ENCODE measurements at regions not wholly inside any gene's neighbourhood (a gene's known extent, or its start where the extent isn't known, plus 50 kb on each side); places are given as distances from the start of the nearest gene placed in this dataset.
A peak's percentile ranks its signal among the peaks of the same experiment; 100 is the strongest.
"Not testable (repeated sequence)": the region's sequence is repeated elsewhere in the genome, so short reads cannot be mapped to it uniquely, and the experiment has no call there.

GRCh38 chr3:177262396-177262795 lies 65.1 kb upstream of the TBL1XR1 start:
- TF ChIP-seq CTCF (IDR thresholded peaks at IDR 0.05) (no peak), POLR2A (IDR thresholded peaks at IDR 0.05) (no peak)

GRCh38 chr3:177263615-177264368 lies 66.5 kb upstream of the TBL1XR1 start:
- Histone ChIP-seq H3K27ac (peak overlapping the region; percentile 25 to 42 (median 35)), H3K9me3 (no peaks in the 10 kb centered on the region), H3K4me1 (peaks cover 0 to 14% of the 10 kb centered on the region in 2 donors), H3K36me3 (no peaks in the 10 kb centered on the region), H3K27me3 (no peaks in the 10 kb centered on the region), H3K4me3 (replicated peaks in 1 of 3) (no peak overlapping the region)
- no peak for DNase-seq
- TF ChIP-seq CTCF (IDR thresholded peaks at IDR 0.05): no peak
- no peak for TF ChIP-seq POLR2A (IDR thresholded peaks at IDR 0.05)
- WGBS, 2 donors: 56 to 57% methylated on average over 8 of the region's 8 CpGs
- intact Hi-C loops (cut with DNase I): no loop called here

More at GRCh38 chr3:177262396-177262795, 65.1 kb upstream of the TBL1XR1 start:
- H3K4me1 ChIP-seq: peaks cover 0 to 14% of the 10 kb centered on the region in 2 donors
- H3K27ac ChIP-seq: peak overlapping the region in 2 of 3 donors; percentile 35 to 42
- H3K4me3 ChIP-seq (replicated peaks in 1 of 3): no peak overlapping the region
- no peak for DNase-seq
- WGBS, 2 donors: 76 to 82% methylated on average over 5 of the region's 5 CpGs
- no peaks in the 10 kb centered on the region for H3K27me3 ChIP-seq
- intact Hi-C loops (cut with DNase I): no loop called here
- no peaks in the 10 kb centered on the region for H3K9me3 ChIP-seq
- no peaks in the 10 kb centered on the region for H3K36me3 ChIP-seq

GRCh38 chr3:177271811-177272501 lies 74.7 kb upstream of the TBL1XR1 start:
- not testable (repeated sequence) for H3K9me3 ChIP-seq; H3K27me3 ChIP-seq; H3K4me3 ChIP-seq (replicated peaks in 1 of 3); H3K36me3 ChIP-seq; H3K4me1 ChIP-seq; DNase-seq; H3K27ac ChIP-seq
- intact Hi-C loops (cut with DNase I): loop anchor here (10.0 kb wide), 1 partner anchor 67 kb away; no protein-coding TSS in a partner anchor
- 97 to 98% methylated on average over 21 to 28 of the region's 36 CpGs for WGBS, 2 donors

- intact Hi-C loops (cut with DNase I): loop anchor here (10.0 kb wide), 1 partner anchor 73 kb away; no protein-coding TSS in a partner anchor
- TF ChIP-seq POLR2A (IDR thresholded peaks at IDR 0.05) (no peak), CTCF (IDR thresholded peaks at IDR 0.05) (no peak)
- H3K9me3 ChIP-seq: no peaks in the 10 kb centered on the region
- H3K36me3 ChIP-seq: no peaks in the 10 kb centered on the region
- no peaks in the 10 kb centered on the region for H3K27me3 ChIP-seq
- no peak for DNase-seq
- peak overlapping the region in 1 of 3 donors; percentile 29 for H3K27ac ChIP-seq
- peaks cover 13 to 16% of the 10 kb centered on the region in 2 donors for H3K4me1 ChIP-seq
- no peak overlapping the region for H3K4me3 ChIP-seq (replicated peaks in 1 of 3)
These were observed 80.7 kb upstream of the TBL1XR1 start for GRCh38 chr3:177278016-177278415.

GRCh38 chr3:177279118-177279815 lies 82.0 kb upstream of the TBL1XR1 start:
- peak overlapping the region; percentile 66 to 95 (median 81) for H3K27ac ChIP-seq
- no peak overlapping the region for H3K4me3 ChIP-seq (replicated peaks in 1 of 3)
- peak; percentile 56 to 59 for DNase-seq
- TF ChIP-seq POLR2A (IDR thresholded peaks at IDR 0.05) (peak in 1 of 2 donors; percentile 32), CTCF (IDR thresholded peaks at IDR 0.05) (no peak)
- WGBS, 2 donors: 26 to 41% methylated on average over 7 of the region's 7 CpGs
- intact Hi-C loops (cut with DNase I): loop anchor here (10.0 kb wide), 1 partner anchor 74 kb away; no protein-coding TSS in a partner anchor
- H3K27me3 ChIP-seq: no peaks in the 10 kb centered on the region
- H3K4me1 ChIP-seq: peaks cover 20% of the 10 kb centered on the region in 2 donors
- H3K36me3 ChIP-seq: no peaks in the 10 kb centered on the region
- H3K9me3 ChIP-seq: no peaks in the 10 kb centered on the region

Data from thyroid gland (tissue), 4 donors.